Astrocyte (in vitro differentiated cells and primary cell): ENCODE measurements at regions not wholly inside any gene's neighbourhood (a gene's known extent, or its start where the extent isn't known, plus 50 kb on each side); places are given as distances from the start of the nearest gene placed in this dataset.

Source experiments
- DNase-seq: peaks from one replicate; pipeline ENCODE4 v3.0.0-alpha.2; 2010; ENCODE audit warnings: low read depth
- FAIRE-seq: peaks from 2 replicates; lab custom pipeline; 2011; peaks lifted over from hg19 to GRCh38; lab: Jason Lieb, UNC
- H2AFZ ChIP-seq: 2 replicates; pipeline ENCODE4 v1.6.0; 2012; ENCODE audit warnings: low read depth, low read length, inconsistent platforms
- H3K27ac ChIP-seq: 2 replicates; pipeline ENCODE4 v1.5.1; 2011; ENCODE audit warnings: low read depth, low read length, inconsistent platforms
- H3K27me3 ChIP-seq: 2 replicates; pipeline ENCODE4 v1.6.0; 2011; ENCODE audit warnings: low read length, inconsistent platforms; ENCODE audit not compliant: insufficient read depth
- H3K36me3 ChIP-seq: 2 replicates; pipeline ENCODE4 v1.5.1; 2011; ENCODE audit warnings: low read length, inconsistent platforms; ENCODE audit not compliant: insufficient read depth
- H3K4me1 ChIP-seq: 2 replicates; pipeline ENCODE4 v1.5.1; 2011; ENCODE audit warnings: low read length, inconsistent platforms; ENCODE audit not compliant: insufficient read depth
- H3K4me2 ChIP-seq: 2 replicates; pipeline ENCODE4 v1.6.0; 2012; ENCODE audit warnings: low read length, inconsistent platforms
- H3K4me3 ChIP-seq: 2 replicates; pipeline ENCODE4 v1.5.1; 2011; ENCODE audit warnings: low read depth, mild to moderate bottlenecking, low read length, inconsistent platforms; ENCODE audit not compliant: insufficient read depth
- H3K79me2 ChIP-seq: 2 replicates; pipeline ENCODE4 v1.6.0; 2012; ENCODE audit warnings: mild to moderate bottlenecking, low read length, inconsistent platforms; ENCODE audit not compliant: insufficient read depth
- H3K9ac ChIP-seq: 2 replicates; pipeline ENCODE4 v1.6.0; 2012; ENCODE audit warnings: mild to moderate bottlenecking, low read length, inconsistent platforms
- H3K9me3 ChIP-seq: 2 replicates; pipeline ENCODE4 v1.5.1; 2012; ENCODE audit warnings: low read depth, mild to moderate bottlenecking, low read length, inconsistent platforms; ENCODE audit not compliant: insufficient read depth
- H4K20me1 ChIP-seq: 2 replicates; pipeline ENCODE4 v1.6.0; 2012; ENCODE audit warnings: low read length, inconsistent platforms; ENCODE audit not compliant: insufficient read depth
- H3K27ac Mint-ChIP-seq: one replicate; pipeline ENCODE4 v1.8.0; 2021; ENCODE audit warnings: mild to moderate bottlenecking, mixed read lengths; ENCODE audit not compliant: unreplicated experiment
- H3K27me3 Mint-ChIP-seq: one replicate; pipeline ENCODE4 v1.8.0; 2021; ENCODE audit warnings: low read depth, mixed read lengths; ENCODE audit not compliant: unreplicated experiment
- H3K36me3 Mint-ChIP-seq: one replicate; pipeline ENCODE4 v1.8.0; 2021; ENCODE audit warnings: low read depth, mixed read lengths; ENCODE audit not compliant: unreplicated experiment
- H3K4me1 Mint-ChIP-seq: one replicate; pipeline ENCODE4 v1.8.0; 2021; ENCODE audit warnings: low read depth, mixed read lengths; ENCODE audit not compliant: unreplicated experiment
- H3K4me3 Mint-ChIP-seq: one replicate; pipeline ENCODE4 v1.8.0; 2021; ENCODE audit warnings: mild to moderate bottlenecking, moderate library complexity, mixed read lengths; ENCODE audit not compliant: unreplicated experiment
- H3K9me3 Mint-ChIP-seq: one replicate; pipeline ENCODE4 v1.8.0; 2021; ENCODE audit warnings: mild to moderate bottlenecking, mixed read lengths; ENCODE audit not compliant: unreplicated experiment
- EZH2 ChIP-seq: IDR thresholded peaks from 2 replicates; pipeline ENCODE4 v1.6.1; 2012; ENCODE audit warnings: mild to moderate bottlenecking, low read length, inconsistent platforms; ENCODE audit not compliant: insufficient read depth
- TF ChIP-seq, protein P1 (sequence below): IDR thresholded peaks from 2 replicates; pipeline ENCODE4 v1.5.1; 2011; ENCODE audit warnings: low read depth, mild to moderate bottlenecking, inconsistent platforms, low read length, moderate library complexity; ENCODE audit not compliant: insufficient read depth

DNA sequence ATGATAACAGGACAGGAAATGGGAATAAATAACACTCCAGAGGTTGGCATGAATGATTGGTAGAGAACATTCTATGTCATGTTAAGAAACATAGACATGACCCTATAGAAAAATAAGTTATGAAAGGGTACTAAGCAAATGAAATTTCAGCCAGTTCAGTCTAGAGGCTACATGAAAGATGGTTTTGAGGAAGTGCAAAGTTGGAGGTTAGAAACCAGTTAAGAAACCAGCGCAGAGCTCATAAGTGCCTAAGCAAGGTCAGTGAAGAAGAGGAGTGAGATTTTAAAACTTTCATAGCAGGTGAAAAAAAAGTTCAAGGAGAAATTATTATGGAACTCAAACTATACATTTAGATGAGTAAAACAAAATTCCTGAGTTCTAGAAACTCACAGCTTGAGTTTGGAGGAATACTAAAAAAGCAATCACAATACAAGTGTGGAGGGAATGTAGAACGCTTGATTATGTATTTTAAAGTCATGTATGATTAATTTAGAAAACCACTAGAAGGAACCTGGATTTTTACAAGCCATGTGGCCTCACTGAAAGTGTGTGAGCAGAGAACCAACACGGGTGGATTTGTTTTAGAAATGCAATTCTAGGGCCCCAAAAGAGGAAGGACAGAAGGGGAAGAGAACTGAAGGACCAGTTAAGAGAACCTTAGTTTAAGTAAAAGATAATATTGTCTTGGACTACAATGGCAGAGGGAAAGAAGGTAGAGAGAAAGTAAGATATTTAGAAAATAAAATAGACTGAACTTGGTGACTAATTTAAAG, 162.4 kb downstream of the PCDH20 start:
- Histone ChIP-seq H3K4me3 (no peak overlapping the region), H4K20me1 (no peaks in the 10 kb centered on the region), H3K4me2 (no peak overlapping the region), H3K27ac (no peak overlapping the region), H3K9ac (no peak overlapping the region), H3K4me1 (no peaks in the 10 kb centered on the region), H2AFZ (no peak overlapping the region), H3K9me3 (no peaks in the 10 kb centered on the region), H3K79me2 (no peaks in the 10 kb centered on the region), H3K27me3 (no peaks in the 10 kb centered on the region), H3K36me3 (no peaks in the 10 kb centered on the region)
- Mint-ChIP-seq H3K27ac (no peak overlapping the region), H3K36me3 (no peaks in the 10 kb centered on the region), H3K9me3 (no peaks in the 10 kb centered on the region), H3K27me3 (no peaks in the 10 kb centered on the region), H3K4me3 (no peak overlapping the region), H3K4me1 (no peaks in the 10 kb centered on the region)
- no peak for TF ChIP-seq EZH2
- FAIRE-seq (no peak), DNase-seq (no peak)

DNA sequence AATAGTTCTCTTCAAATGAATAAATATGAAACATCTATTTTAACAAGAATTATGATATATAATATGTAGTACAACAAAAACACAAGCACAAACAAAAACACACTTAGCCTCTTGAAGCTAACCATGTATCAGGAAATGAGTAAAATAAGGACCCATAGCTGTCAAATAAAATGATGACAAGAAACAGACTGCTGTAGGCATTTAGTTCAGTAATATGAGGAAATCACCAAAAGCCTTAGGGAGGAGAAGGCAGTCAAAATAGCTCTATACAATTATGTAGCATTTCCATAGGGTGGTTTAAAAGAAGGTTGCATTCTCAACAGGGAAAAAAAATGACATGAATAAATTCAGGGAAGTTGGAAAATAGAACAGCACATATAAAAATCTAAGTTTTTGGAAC, 163.4 kb downstream of the PCDH20 start:
- Mint-ChIP-seq H3K27ac (no peak overlapping the region), H3K4me1 (no peaks in the 10 kb centered on the region), H3K36me3 (no peaks in the 10 kb centered on the region), H3K4me3 (no peak overlapping the region), H3K9me3 (no peaks in the 10 kb centered on the region), H3K27me3 (no peaks in the 10 kb centered on the region)
- Histone ChIP-seq H3K4me1 (no peaks in the 10 kb centered on the region), H2AFZ (no peak overlapping the region), H3K27ac (no peak overlapping the region), H3K4me2 (no peak overlapping the region), H3K9me3 (no peaks in the 10 kb centered on the region), H3K4me3 (no peak overlapping the region), H3K36me3 (no peaks in the 10 kb centered on the region), H3K9ac (no peak overlapping the region), H3K79me2 (no peaks in the 10 kb centered on the region), H4K20me1 (no peaks in the 10 kb centered on the region), H3K27me3 (no peaks in the 10 kb centered on the region)
- no peak for FAIRE-seq
- TF ChIP-seq EZH2: no peak
- TF ChIP-seq, protein P1, sequence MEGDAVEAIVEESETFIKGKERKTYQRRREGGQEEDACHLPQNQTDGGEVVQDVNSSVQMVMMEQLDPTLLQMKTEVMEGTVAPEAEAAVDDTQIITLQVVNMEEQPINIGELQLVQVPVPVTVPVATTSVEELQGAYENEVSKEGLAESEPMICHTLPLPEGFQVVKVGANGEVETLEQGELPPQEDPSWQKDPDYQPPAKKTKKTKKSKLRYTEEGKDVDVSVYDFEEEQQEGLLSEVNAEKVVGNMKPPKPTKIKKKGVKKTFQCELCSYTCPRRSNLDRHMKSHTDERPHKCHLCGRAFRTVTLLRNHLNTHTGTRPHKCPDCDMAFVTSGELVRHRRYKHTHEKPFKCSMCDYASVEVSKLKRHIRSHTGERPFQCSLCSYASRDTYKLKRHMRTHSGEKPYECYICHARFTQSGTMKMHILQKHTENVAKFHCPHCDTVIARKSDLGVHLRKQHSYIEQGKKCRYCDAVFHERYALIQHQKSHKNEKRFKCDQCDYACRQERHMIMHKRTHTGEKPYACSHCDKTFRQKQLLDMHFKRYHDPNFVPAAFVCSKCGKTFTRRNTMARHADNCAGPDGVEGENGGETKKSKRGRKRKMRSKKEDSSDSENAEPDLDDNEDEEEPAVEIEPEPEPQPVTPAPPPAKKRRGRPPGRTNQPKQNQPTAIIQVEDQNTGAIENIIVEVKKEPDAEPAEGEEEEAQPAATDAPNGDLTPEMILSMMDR: no peak
- DNase-seq: no peak

DNA sequence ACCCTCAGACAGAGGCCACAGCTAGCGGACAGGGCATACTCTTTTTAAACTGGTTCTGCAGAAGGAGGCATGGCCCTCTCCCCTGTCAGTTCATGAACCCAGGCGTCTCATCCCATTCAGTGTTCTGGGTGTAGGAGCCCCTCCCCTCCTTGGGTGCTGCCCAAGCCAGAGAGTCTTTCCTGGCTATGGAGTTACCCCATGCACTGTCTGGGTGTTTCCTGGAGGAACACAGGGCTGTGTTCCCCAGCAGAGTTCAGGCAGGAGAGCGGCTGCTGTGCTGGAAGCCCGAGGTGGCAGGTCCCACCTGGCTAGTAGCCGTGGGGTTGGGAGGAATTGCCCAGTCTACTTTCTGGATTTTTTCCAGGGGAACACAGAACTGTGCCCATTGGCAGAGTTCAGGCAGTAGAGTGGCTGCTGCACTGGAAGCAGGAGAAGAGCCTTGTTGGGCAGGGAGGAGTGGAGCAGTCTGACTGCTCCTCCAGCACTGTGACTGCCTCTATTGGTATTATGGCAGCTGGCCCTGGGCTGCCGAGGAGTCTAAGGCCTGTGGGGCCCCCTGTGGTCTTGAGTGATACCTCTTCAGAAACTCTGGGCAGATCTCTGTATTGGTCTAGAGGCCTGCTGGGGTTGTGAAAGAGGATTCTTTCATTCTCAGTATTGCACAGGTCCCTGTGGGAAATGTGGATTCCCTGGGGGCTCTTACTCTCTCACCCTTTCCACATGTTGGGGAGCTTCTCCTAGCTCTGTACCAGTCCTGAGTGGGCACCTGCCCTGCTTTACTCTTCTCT, 168.3 kb downstream of the PCDH20 start:
- Mint-ChIP-seq H3K4me3 (no peak overlapping the region), H3K27me3 (no peaks in the 10 kb centered on the region), H3K27ac (no peak overlapping the region), H3K4me1 (peaks cover 7% of the 10 kb centered on the region), H3K36me3 (no peaks in the 10 kb centered on the region), H3K9me3 (no peaks in the 10 kb centered on the region)
- no peak overlapping the region for H3K4me2 ChIP-seq
- TF ChIP-seq EZH2: no peak
- TF ChIP-seq, protein P1: no peak
- H3K79me2 ChIP-seq: no peaks in the 10 kb centered on the region
- DNase-seq (no peak), FAIRE-seq (no peak)
- H3K9ac ChIP-seq: no peak overlapping the region
- no peaks in the 10 kb centered on the region for H3K9me3 ChIP-seq
- H3K4me3 ChIP-seq: no peak overlapping the region
- H4K20me1 ChIP-seq: no peaks in the 10 kb centered on the region
- H3K27ac ChIP-seq: no peak overlapping the region
- H2AFZ ChIP-seq: no peak overlapping the region
- no peaks in the 10 kb centered on the region for H3K27me3 ChIP-seq
- H3K36me3 ChIP-seq: no peaks in the 10 kb centered on the region
- no peaks in the 10 kb centered on the region for H3K4me1 ChIP-seq
